ENCODE measurements at regions not wholly inside any gene's neighbourhood (a gene's known extent, or its start where the extent isn't known, plus 50 kb on each side); places are given as distances from the start of the nearest gene placed in this dataset.

GRCh38 chr16:6095414-6095813, 997.8 kb upstream of the EEF2KMT start:
- no peak overlapping the region for H3K27ac Mint-ChIP-seq
- H3K4me2 ChIP-seq = no peak overlapping the region
- DNase-seq (ENCODE audit: low spot score) (no peak), ATAC-seq (no peak)
- no peak overlapping the region for H3K27ac ChIP-seq (ENCODE audit: low read depth)
- H3K4me3 ChIP-seq = no peak overlapping the region
- H3K36me3 Mint-ChIP-seq (ENCODE audit: low read depth) = no peaks in the 10 kb centered on the region; the same call in 2 of the 3 replicates
- no peaks in the 10 kb centered on the region for H3K27me3 Mint-ChIP-seq (ENCODE audit: insufficient read depth, low read depth, poor library complexity)
- H3F3A ChIP-seq (replicated peaks; ENCODE audit: low read depth) = no peaks in the 10 kb centered on the region
- H4K20me1 ChIP-seq (replicated peaks; ENCODE audit: insufficient read depth) = no peaks in the 10 kb centered on the region
- peaks cover 7% of the 10 kb centered on the region; the same call in 2 of the 3 replicates for H3K9me3 Mint-ChIP-seq
- no peaks in the 10 kb centered on the region for H3K27me3 ChIP-seq (ENCODE audit: insufficient read depth)
- no peak overlapping the region for H3K4me3 Mint-ChIP-seq
- no peaks in the 10 kb centered on the region for H3K9me2 ChIP-seq (ENCODE audit: insufficient read depth)
- no peaks in the 10 kb centered on the region for H3K4me1 ChIP-seq (ENCODE audit: insufficient read depth)
- H2AFZ ChIP-seq = no peak overlapping the region
- H3K79me2 ChIP-seq (replicated peaks; ENCODE audit: insufficient read depth) = no peaks in the 10 kb centered on the region
- no peaks in the 10 kb centered on the region for H3K4me1 Mint-ChIP-seq
- no peak for TF ChIP-seq STAT1 (IDR thresholded peaks at IDR 0.05; ENCODE audit: unreplicated experiment)
- TF ChIP-seq JUNB (IDR thresholded peaks at IDR 0.05; ENCODE audit: unreplicated experiment) = no peak
- TF ChIP-seq, protein P1, sequence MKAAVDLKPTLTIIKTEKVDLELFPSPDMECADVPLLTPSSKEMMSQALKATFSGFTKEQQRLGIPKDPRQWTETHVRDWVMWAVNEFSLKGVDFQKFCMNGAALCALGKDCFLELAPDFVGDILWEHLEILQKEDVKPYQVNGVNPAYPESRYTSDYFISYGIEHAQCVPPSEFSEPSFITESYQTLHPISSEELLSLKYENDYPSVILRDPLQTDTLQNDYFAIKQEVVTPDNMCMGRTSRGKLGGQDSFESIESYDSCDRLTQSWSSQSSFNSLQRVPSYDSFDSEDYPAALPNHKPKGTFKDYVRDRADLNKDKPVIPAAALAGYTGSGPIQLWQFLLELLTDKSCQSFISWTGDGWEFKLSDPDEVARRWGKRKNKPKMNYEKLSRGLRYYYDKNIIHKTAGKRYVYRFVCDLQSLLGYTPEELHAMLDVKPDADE (IDR thresholded peaks at IDR 0.05) = no peak
- no peak for TF ChIP-seq EZH2 (IDR thresholded peaks at IDR 0.05; ENCODE audit: low read depth, unreplicated experiment)
- no peak for TF ChIP-seq REST (IDR thresholded peaks at IDR 0.05; ENCODE audit: unreplicated experiment)
- TF ChIP-seq, protein P2, sequence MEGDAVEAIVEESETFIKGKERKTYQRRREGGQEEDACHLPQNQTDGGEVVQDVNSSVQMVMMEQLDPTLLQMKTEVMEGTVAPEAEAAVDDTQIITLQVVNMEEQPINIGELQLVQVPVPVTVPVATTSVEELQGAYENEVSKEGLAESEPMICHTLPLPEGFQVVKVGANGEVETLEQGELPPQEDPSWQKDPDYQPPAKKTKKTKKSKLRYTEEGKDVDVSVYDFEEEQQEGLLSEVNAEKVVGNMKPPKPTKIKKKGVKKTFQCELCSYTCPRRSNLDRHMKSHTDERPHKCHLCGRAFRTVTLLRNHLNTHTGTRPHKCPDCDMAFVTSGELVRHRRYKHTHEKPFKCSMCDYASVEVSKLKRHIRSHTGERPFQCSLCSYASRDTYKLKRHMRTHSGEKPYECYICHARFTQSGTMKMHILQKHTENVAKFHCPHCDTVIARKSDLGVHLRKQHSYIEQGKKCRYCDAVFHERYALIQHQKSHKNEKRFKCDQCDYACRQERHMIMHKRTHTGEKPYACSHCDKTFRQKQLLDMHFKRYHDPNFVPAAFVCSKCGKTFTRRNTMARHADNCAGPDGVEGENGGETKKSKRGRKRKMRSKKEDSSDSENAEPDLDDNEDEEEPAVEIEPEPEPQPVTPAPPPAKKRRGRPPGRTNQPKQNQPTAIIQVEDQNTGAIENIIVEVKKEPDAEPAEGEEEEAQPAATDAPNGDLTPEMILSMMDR (conservative IDR thresholded peaks at IDR 0.05; ENCODE audit: low read depth in 2 of 2) = no peak
- no peak for TF ChIP-seq ZNF114 (CRISPR knock-in tag; IDR thresholded peaks at IDR 0.05)
- TF ChIP-seq POLR2AphosphoS5 (IDR thresholded peaks at IDR 0.05; ENCODE audit: low read depth) = no peak
- no peak for TF ChIP-seq CREB1 (CRISPR knock-in tag; IDR thresholded peaks at IDR 0.05; ENCODE audit: low read depth)
- TF ChIP-seq ZNF462 (CRISPR knock-in tag; IDR thresholded peaks at IDR 0.05) = no peak
- TF ChIP-seq NANOG (IDR thresholded peaks at IDR 0.05; ENCODE audit: borderline replicate concordance) = no peak
- no peak for TF ChIP-seq ZNF331 (CRISPR knock-in tag; IDR thresholded peaks at IDR 0.05; ENCODE audit: low read depth)
- TF ChIP-seq EZH2phosphoT487 (IDR thresholded peaks at IDR 0.05; ENCODE audit: unreplicated experiment) = no peak
- H3K36me3 ChIP-seq (ENCODE audit: insufficient read depth) = no peaks in the 10 kb centered on the region
